HEK293 (cell line): ENCODE measurements at regions not wholly inside any gene's neighbourhood (a gene's known extent, or its start where the extent isn't known, plus 50 kb on each side); places are given as distances from the start of the nearest gene placed in this dataset.

Experiments used
- CTCF ChIA-PET: fragments of 350-600 bp; formaldehyde crosslinking; extraction: SDS; loops from one replicate; lab custom pipeline; 2021; ENCODE audit warnings: antibody characterized with exemption; lab: Yijun Ruan, JAX
- POLR2A ChIA-PET: fragments of 300-600 bp; formaldehyde crosslinking; extraction: SDS; loops from one replicate; lab custom pipeline; 2020; ENCODE audit warnings: antibody characterized with exemption, inconsistent platforms; lab: Yijun Ruan, JAX
- H3K27ac ChIP-seq: fragments of 200-500 bp; sonication (Bioruptor generic); 2 replicates; pipeline ENCODE4 v1.5.1; 2014; ENCODE audit warnings: low read depth, low read length, control low read depth, inconsistent platforms; ENCODE audit errors: extremely low read depth
- H3K36me3 ChIP-seq, 2 experiments: fragments of 200-500 bp in 1 of 2; sonication (Bioruptor generic) in 1 of 2; 1 replicate in 1 of 2; 2 replicates in 1 of 2; pipeline ENCODE4 v1.5.1; 2014 to 2017; ENCODE audit warnings: inconsistent platforms in 2 of 2, low read length in 2 of 2; ENCODE audit not compliant: control insufficient read depth in 2 of 2, insufficient read depth in 1 of 2
- H3K4me1 ChIP-seq: fragments of 200-500 bp; sonication (Bioruptor generic); 2 replicates; pipeline ENCODE4 v1.5.1; 2014; ENCODE audit warnings: mild to moderate bottlenecking, low read length, inconsistent platforms; ENCODE audit not compliant: control insufficient read depth, insufficient read depth
- H3K4me3 ChIP-seq: 2 replicates; pipeline ENCODE4 v1.5.1; 2011; ENCODE audit warnings: low read depth, mild to moderate bottlenecking, control low read depth, low read length, moderate library complexity
- H3K9me3 ChIP-seq: fragments of 200-500 bp; sonication (Bioruptor generic); 2 replicates; pipeline ENCODE4 v1.5.1; 2014; ENCODE audit warnings: low read depth, low read length, inconsistent platforms; ENCODE audit not compliant: control insufficient read depth, insufficient read depth
- AEBP2 ChIP-seq: fragments of 450-650 bp; formaldehyde crosslinking; IDR thresholded peaks from 2 replicates; pipeline ENCODE4 v1.5.1; 2016; ENCODE audit warnings: missing biosample characterization, missing genetic modification characterization, borderline replicate concordance
- CTCF ChIP-seq: fragments of 450-650 bp; formaldehyde crosslinking; IDR thresholded peaks from 2 replicates; pipeline ENCODE4 v1.5.1; 2016; ENCODE audit warnings: missing biosample characterization, missing genetic modification characterization
- ELK4 ChIP-seq: IDR thresholded peaks from 2 replicates; pipeline ENCODE4 v1.6.1; 2011; ENCODE audit warnings: mild to moderate bottlenecking, low read depth, low read length, borderline replicate concordance
- GLI2 ChIP-seq: fragments of 450-650 bp; formaldehyde crosslinking; IDR thresholded peaks from 2 replicates; pipeline ENCODE4; 2017; ENCODE audit warnings: missing biosample characterization, missing genetic modification characterization, low read depth, borderline replicate concordance
- INSM2 ChIP-seq: fragments of 450-650 bp; formaldehyde crosslinking; IDR thresholded peaks from 2 replicates; pipeline ENCODE4 v1.5.1; 2016; ENCODE audit warnings: missing biosample characterization, missing genetic modification characterization
- KLF8 ChIP-seq: fragments of 450-650 bp; formaldehyde crosslinking; IDR thresholded peaks from 2 replicates; pipeline ENCODE4 v1.5.1; 2016; ENCODE audit warnings: missing biosample characterization, missing genetic modification characterization
- RBAK ChIP-seq: fragments of 450-650 bp; formaldehyde crosslinking; IDR thresholded peaks from 2 replicates; pipeline ENCODE4 v1.5.1; 2016; ENCODE audit warnings: missing biosample characterization, missing genetic modification characterization
- SCRT2 ChIP-seq: fragments of 450-650 bp; formaldehyde crosslinking; IDR thresholded peaks from 2 replicates; pipeline ENCODE4 v1.5.1; 2016; ENCODE audit warnings: missing biosample characterization, missing genetic modification characterization
- SP3 ChIP-seq: fragments of 450-650 bp; formaldehyde crosslinking; IDR thresholded peaks from 2 replicates; pipeline ENCODE4 v1.5.1; 2016; ENCODE audit warnings: missing biosample characterization, missing genetic modification characterization
- SP7 ChIP-seq: fragments of 450-650 bp; formaldehyde crosslinking; IDR thresholded peaks from 2 replicates; pipeline ENCODE4 v1.5.1; 2016; ENCODE audit warnings: missing biosample characterization, missing genetic modification characterization
- TRIM28 ChIP-seq: IDR thresholded peaks from 2 replicates; pipeline ENCODE4 v1.6.1; 2011; ENCODE audit warnings: low read length, control low read depth, borderline replicate concordance
- ZBTB6 ChIP-seq: fragments of 450-650 bp; formaldehyde crosslinking; IDR thresholded peaks from 2 replicates; pipeline ENCODE4 v1.5.1; 2017; ENCODE audit warnings: missing biosample characterization, missing genetic modification characterization
- ZNF140 ChIP-seq: fragments of 450-650 bp; formaldehyde crosslinking; IDR thresholded peaks from 2 replicates; pipeline ENCODE4 v1.5.1; 2016; ENCODE audit warnings: missing biosample characterization, missing genetic modification characterization
- ZNF324 ChIP-seq: fragments of 450-650 bp; formaldehyde crosslinking; IDR thresholded peaks from 2 replicates; pipeline ENCODE4 v1.5.1; 2016; ENCODE audit warnings: missing biosample characterization, missing genetic modification characterization
- ZNF362 ChIP-seq: fragments of 450-650 bp; formaldehyde crosslinking; IDR thresholded peaks from 2 replicates; pipeline ENCODE4 v1.5.1; 2016; ENCODE audit warnings: missing biosample characterization, missing genetic modification characterization
- ZNF391 ChIP-seq: fragments of 450-650 bp; formaldehyde crosslinking; IDR thresholded peaks from 2 replicates; pipeline ENCODE4 v1.5.1; 2016; ENCODE audit warnings: low read depth, missing biosample characterization, missing genetic modification characterization, borderline replicate concordance
- ZNF426 ChIP-seq: fragments of 450-650 bp; formaldehyde crosslinking; IDR thresholded peaks from 2 replicates; pipeline ENCODE4 v1.5.1; 2017; ENCODE audit warnings: missing biosample characterization, missing genetic modification characterization, mild to moderate bottlenecking, inconsistent platforms, moderate library complexity
- ZNF433 ChIP-seq: fragments of 450-650 bp; formaldehyde crosslinking; IDR thresholded peaks from 2 replicates; pipeline ENCODE4 v1.5.1; 2016; ENCODE audit warnings: missing biosample characterization, missing genetic modification characterization, low read depth
- ZNF530 ChIP-seq: fragments of 450-650 bp; formaldehyde crosslinking; IDR thresholded peaks from 2 replicates; pipeline ENCODE4 v1.5.1; 2016; ENCODE audit warnings: low read depth, missing biosample characterization, missing genetic modification characterization
- ZNF571 ChIP-seq: fragments of 450-650 bp; formaldehyde crosslinking; IDR thresholded peaks from 2 replicates; pipeline ENCODE4 v1.5.0; 2017; ENCODE audit warnings: missing biosample characterization, missing genetic modification characterization
- ZNF621 ChIP-seq: fragments of 450-650 bp; formaldehyde crosslinking; IDR thresholded peaks from 2 replicates; pipeline ENCODE4 v1.5.1; 2017; ENCODE audit warnings: missing biosample characterization, missing genetic modification characterization
- ZNF629 ChIP-seq: fragments of 450-650 bp; formaldehyde crosslinking; IDR thresholded peaks from 2 replicates; pipeline ENCODE4 v1.5.1; 2017; ENCODE audit warnings: missing biosample characterization, missing genetic modification characterization
- ZNF777 ChIP-seq: fragments of 450-650 bp; formaldehyde crosslinking; IDR thresholded peaks from 2 replicates; pipeline ENCODE4 v1.5.1; 2017; ENCODE audit warnings: missing biosample characterization, missing genetic modification characterization, borderline replicate concordance
- ZNF830 ChIP-seq: fragments of 450-650 bp; IDR thresholded peaks from 2 replicates; pipeline ENCODE4 v1.5.0; 2018; ENCODE audit warnings: missing biosample characterization, missing genetic modification characterization, low read depth, mild to moderate bottlenecking, moderate library complexity

- H3K36me3 ChIP-seq: no peaks in the 10 kb centered on the region
- H3K4me1 ChIP-seq: no peaks in the 10 kb centered on the region
- no peak overlapping the region for H3K27ac ChIP-seq
- H3K9me3 ChIP-seq: no peaks in the 10 kb centered on the region
- ChIA-PET CTCF (interaction anchor here (0.6 kb wide), 1 partner anchor 777 kb away, joined by 4 read pairs; no protein-coding TSS in a partner anchor), POLR2A (no interaction called here)
- TF ChIP-seq SCRT2 (tag by site-specific recombination) (peak; percentile 72), ZNF426 (no peak)
- no peak overlapping the region for H3K4me3 ChIP-seq
Measured at GRCh38 chr13:97798171-97798821, 155.2 kb upstream of the IPO5 start.

GRCh38 chr13:97798836-97799235, 154.6 kb upstream of the IPO5 start:
- Histone ChIP-seq H3K36me3 (no peaks in the 10 kb centered on the region), H3K4me1 (no peaks in the 10 kb centered on the region), H3K4me3 (no peak overlapping the region), H3K9me3 (no peaks in the 10 kb centered on the region), H3K27ac (no peak overlapping the region)
- POLR2A ChIA-PET: no interaction called here
- CTCF ChIA-PET: interaction anchor here (1.1 to 1.2 kb wide), 2 partner anchors 46 to 332 kb away, joined by 3 to 4 read pairs; no protein-coding TSS in a partner anchor
- no peak for TF ChIP-seq KLF8 (tag by site-specific recombination)
- TF ChIP-seq AEBP2: no peak
- TF ChIP-seq TRIM28: no peak
- no peak for TF ChIP-seq GLI2 (tag by site-specific recombination)
- no peak for TF ChIP-seq ZNF433
- TF ChIP-seq SP7: no peak
- no peak for TF ChIP-seq ZBTB6 (tag by site-specific recombination)

- Histone ChIP-seq H3K9me3 (no peaks in the 10 kb centered on the region), H3K36me3 (no peaks in the 10 kb centered on the region), H3K4me1 (no peaks in the 10 kb centered on the region), H3K27ac (no peak overlapping the region), H3K4me3 (no peak overlapping the region)
- ChIA-PET POLR2A (no interaction called here), CTCF (no interaction called here)
- TF ChIP-seq ZNF571 (tag by site-specific recombination) (no peak), ZNF621 (no peak), SP3 (tag by site-specific recombination) (no peak), ZNF530 (tag by site-specific recombination) (no peak), ZNF629 (tag by site-specific recombination) (no peak), RBAK (tag by site-specific recombination) (no peak), ZNF362 (tag by site-specific recombination) (no peak), ZNF140 (tag by site-specific recombination) (no peak), ZNF830 (no peak), INSM2 (tag by site-specific recombination) (no peak), SCRT2 (tag by site-specific recombination) (no peak), ZNF324 (tag by site-specific recombination) (no peak), ELK4 (no peak), CTCF (tag by site-specific recombination) (no peak), ZNF777 (no peak), ZNF391 (no peak), KLF8 (tag by site-specific recombination) (no peak)
Measured at GRCh38 chr13:97802213-97802612, 151.3 kb upstream of the IPO5 start.
